Mesenchymal stem cell (in vitro differentiated cells and primary cell): ENCODE measurements at regions not wholly inside any gene's neighbourhood (a gene's known extent, or its start where the extent isn't known, plus 50 kb on each side); places are given as distances from the start of the nearest gene placed in this dataset.
A peak's percentile ranks its signal among the peaks of the same experiment; 100 is the strongest.

Experiments
- DNase-seq: peaks from one replicate; pipeline ENCODE4 v3.0.0-alpha.2; 2013
- H2AFZ ChIP-seq: one replicate; pipeline ENCODE4 v1.6.1; 2013; ENCODE audit warnings: low read depth, mild to moderate bottlenecking, control low read depth, inconsistent platforms, low read length, moderate library complexity
- H2AK5ac ChIP-seq: 2 replicates; pipeline ENCODE4 v1.6.1; 2013; ENCODE audit warnings: low read length, moderate library complexity, mild to moderate bottlenecking, inconsistent platforms; ENCODE audit not compliant: severe bottlenecking
- H2BK120ac ChIP-seq: one replicate; pipeline ENCODE4 v1.6.1; 2013; ENCODE audit warnings: low read depth, mild to moderate bottlenecking, inconsistent platforms, low read length, moderate library complexity
- H2BK12ac ChIP-seq, 2 experiments: one replicate each; pipeline ENCODE4 v1.6.1; 2013; ENCODE audit warnings: inconsistent platforms in 2 of 2, low read length in 2 of 2, mild to moderate bottlenecking in 2 of 2, moderate library complexity in 2 of 2, control low read depth in 1 of 2
- H2BK15ac ChIP-seq: one replicate; pipeline ENCODE4 v1.6.1; 2013; ENCODE audit warnings: mild to moderate bottlenecking, low read depth, inconsistent platforms; ENCODE audit not compliant: poor library complexity, severe bottlenecking
- H2BK5ac ChIP-seq: 2 replicates; pipeline ENCODE4 v1.6.1; 2013; ENCODE audit warnings: low read depth, mild to moderate bottlenecking, low read length, control low read depth, inconsistent platforms; ENCODE audit not compliant: poor library complexity, severe bottlenecking
- H3K14ac ChIP-seq, 2 experiments: one replicate each; pipeline ENCODE4 v1.6.1; 2013; ENCODE audit warnings: inconsistent platforms in 2 of 2, low read length in 2 of 2, control low read depth in 1 of 2, mild to moderate bottlenecking in 1 of 2, moderate library complexity in 1 of 2
- H3K18ac ChIP-seq, 2 experiments: one replicate each; pipeline ENCODE4 v1.6.1; 2013; ENCODE audit warnings: inconsistent platforms in 2 of 2, low read length in 2 of 2, control low read depth in 1 of 2, low read depth in 1 of 2, mild to moderate bottlenecking in 1 of 2
- H3K23ac ChIP-seq, 2 experiments: one replicate each; pipeline ENCODE4 v1.6.1; 2013; ENCODE audit warnings: inconsistent platforms in 2 of 2, low read length in 2 of 2, mild to moderate bottlenecking in 2 of 2, moderate library complexity in 2 of 2, control low read depth in 1 of 2
- H3K27ac ChIP-seq: 2 replicates; pipeline ENCODE4 v1.5.1; 2013; ENCODE audit warnings: mild to moderate bottlenecking, moderate library complexity, low read length, control low read depth, inconsistent platforms; ENCODE audit not compliant: poor library complexity, severe bottlenecking
- H3K27me3 ChIP-seq, 2 experiments: 2 replicates each; pipeline versions ENCODE4 v1.6.1 to v1.7.0; 2013; ENCODE audit warnings: low read length in 2 of 2, mild to moderate bottlenecking in 2 of 2, moderate library complexity in 2 of 2, control low read depth in 1 of 2, inconsistent platforms in 1 of 2; ENCODE audit not compliant: control insufficient read depth in 1 of 2, insufficient read depth in 1 of 2
- H3K36me3 ChIP-seq, 2 experiments: 2 replicates each; pipeline versions ENCODE4 v1.6.1 to v1.7.0; 2013; ENCODE audit warnings: low read length in 2 of 2, control low read depth in 1 of 2, inconsistent platforms in 1 of 2, low read depth in 1 of 2, mild to moderate bottlenecking in 1 of 2; ENCODE audit not compliant: insufficient read depth in 2 of 2, control insufficient read depth in 1 of 2
- H3K4ac ChIP-seq, 2 experiments: one replicate each; pipeline ENCODE4 v1.6.1; 2013; ENCODE audit warnings: inconsistent platforms in 2 of 2, low read length in 2 of 2, mild to moderate bottlenecking in 2 of 2, moderate library complexity in 2 of 2, control low read depth in 1 of 2, low read depth in 1 of 2
- H3K4me1 ChIP-seq: 2 replicates; pipeline ENCODE4 v1.6.1; 2013; ENCODE audit warnings: low read depth, low read length, control low read depth; ENCODE audit not compliant: control insufficient read depth, insufficient read depth
- H3K4me2 ChIP-seq: 2 replicates; pipeline ENCODE4 v1.6.1; 2013; ENCODE audit warnings: low read length, mild to moderate bottlenecking, inconsistent platforms; ENCODE audit not compliant: poor library complexity, severe bottlenecking
- H3K4me3 ChIP-seq, 2 experiments: 2 replicates each; pipeline versions ENCODE4 v1.5.1 to v1.7.0; 2013; ENCODE audit warnings: low read length in 2 of 2, mild to moderate bottlenecking in 2 of 2, control low read depth in 1 of 2, low read depth in 1 of 2; ENCODE audit not compliant: insufficient read depth in 1 of 2
- H3K79me1 ChIP-seq: replicated peaks from 2 replicates; pipeline ENCODE4 v1.6.1; 2013; ENCODE audit warnings: mild to moderate bottlenecking, control low read depth, low read length, inconsistent platforms; ENCODE audit not compliant: poor library complexity, severe bottlenecking
- H3K9ac ChIP-seq: 2 replicates; pipeline ENCODE4 v1.7.0; 2013; ENCODE audit warnings: mild to moderate bottlenecking, low read length, moderate library complexity
- H3K9me3 ChIP-seq: 2 replicates; pipeline ENCODE4 v1.7.0; 2013; ENCODE audit warnings: mild to moderate bottlenecking, low read length; ENCODE audit not compliant: control insufficient read depth
- H4K8ac ChIP-seq: one replicate; pipeline ENCODE4 v1.6.1; 2013; ENCODE audit warnings: inconsistent platforms, mild to moderate bottlenecking, low read length, moderate library complexity
- H4K91ac ChIP-seq: one replicate; pipeline ENCODE4 v1.6.1; 2013; ENCODE audit warnings: mild to moderate bottlenecking, low read length, inconsistent platforms
- WGBS: methylation state at CpG from one replicate; pipeline ENCODE4 v1.1.7; 2013; ENCODE audit warnings: mixed read lengths; 5-methylcytosine and 5-hydroxymethylcytosine counted together

- Histone ChIP-seq H2BK15ac (no peak overlapping the region), H3K23ac (peak overlapping the region in 1 of 2 experiments; percentile 34), H2BK12ac (peak overlapping the region; percentile 80 to 93), H2AK5ac (peak overlapping the region; percentile 11), H3K27me3 (no peaks in the 10 kb centered on the region), H3K36me3 (no peaks in the 10 kb centered on the region), H3K18ac (peak overlapping the region in 1 of 2 experiments; percentile 89), H2AFZ (no peak overlapping the region), H3K27ac (no peak overlapping the region), H3K9ac (no peak overlapping the region), H2BK5ac (no peak overlapping the region), H4K8ac (peak overlapping the region; percentile 45), H3K4me3 (no peak overlapping the region), H3K4ac (peak overlapping the region; percentile 11 to 41), H3K14ac (no peak overlapping the region), H3K79me1 (no peaks in the 10 kb centered on the region), H3K9me3 (no peaks in the 10 kb centered on the region), H3K4me2 (no peak overlapping the region), H4K91ac (peak overlapping the region; percentile 87), H2BK120ac (no peak overlapping the region), H3K4me1 (peaks cover 32% of the 10 kb centered on the region)
- 87% methylated on average over 14 of the region's 14 CpGs for WGBS
- no peak for DNase-seq
Measured at GRCh38 chr2:9103663-9104277, 100.3 kb upstream of the MBOAT2 start.

- Histone ChIP-seq H2BK12ac (peak overlapping the region; percentile 80 to 93), H3K14ac (no peak overlapping the region), H3K79me1 (no peaks in the 10 kb centered on the region), H3K27ac (no peak overlapping the region), H2AFZ (no peak overlapping the region), H3K9ac (no peak overlapping the region), H2BK15ac (no peak overlapping the region), H4K8ac (peak overlapping the region; percentile 45), H3K36me3 (no peaks in the 10 kb centered on the region), H3K18ac (peak overlapping the region; percentile 67 to 89), H3K9me3 (no peaks in the 10 kb centered on the region), H4K91ac (peak overlapping the region; percentile 87), H2BK120ac (no peak overlapping the region), H3K4me2 (no peak overlapping the region), H3K4me1 (peaks cover 33% of the 10 kb centered on the region), H3K4me3 (no peak overlapping the region), H3K4ac (peak overlapping the region in 1 of 2 experiments; percentile 41), H2BK5ac (no peak overlapping the region), H3K27me3 (no peaks in the 10 kb centered on the region), H2AK5ac (no peak overlapping the region), H3K23ac (peak overlapping the region in 1 of 2 experiments; percentile 34)
- 54% methylated on average over 21 of the region's 21 CpGs for WGBS
- peak; percentile 81 for DNase-seq
Measured at GRCh38 chr2:9102861-9103662, 99.6 kb upstream of the MBOAT2 start.

GRCh38 chr2:9101763-9102425, 98.4 kb upstream of the MBOAT2 start:
- no peak overlapping the region for H3K9ac ChIP-seq
- peak overlapping the region; percentile 54 for H4K91ac ChIP-seq
- H3K27me3 ChIP-seq: no peaks in the 10 kb centered on the region
- no peak overlapping the region for H2BK120ac ChIP-seq
- no peak overlapping the region for H4K8ac ChIP-seq
- peak overlapping the region in 1 of 2 experiments; percentile 25 for H3K18ac ChIP-seq
- H3K27ac ChIP-seq: no peak overlapping the region
- H2BK5ac ChIP-seq: no peak overlapping the region
- H3K4me3 ChIP-seq: no peak overlapping the region
- H2BK15ac ChIP-seq: no peak overlapping the region
- no peak for DNase-seq
- H2AK5ac ChIP-seq: no peak overlapping the region
- peaks cover 29% of the 10 kb centered on the region for H3K4me1 ChIP-seq
- WGBS: 56% methylated on average over 8 of the region's 11 CpGs
- H3K23ac ChIP-seq: no peak overlapping the region
- H3K14ac ChIP-seq: no peak overlapping the region
- no peak overlapping the region for H2AFZ ChIP-seq
- peak overlapping the region in 1 of 2 experiments; percentile 20 for H2BK12ac ChIP-seq
- no peak overlapping the region for H3K4me2 ChIP-seq
- no peaks in the 10 kb centered on the region for H3K9me3 ChIP-seq
- H3K4ac ChIP-seq: no peak overlapping the region
- no peaks in the 10 kb centered on the region for H3K36me3 ChIP-seq
- no peaks in the 10 kb centered on the region for H3K79me1 ChIP-seq
